ENCODE measurements at regions not wholly inside any gene's neighbourhood (a gene's known extent, or its start where the extent isn't known, plus 50 kb on each side); places are given as distances from the start of the nearest gene placed in this dataset.
"Not testable (repeated sequence)": the region's sequence is repeated elsewhere in the genome, so short reads cannot be mapped to it uniquely, and the experiment has no call there.

- no peak for DNase-seq
Observed at GRCh38 chr4:123166023-123166422, 230.6 kb upstream of the SPRY1 start.

GRCh38 chr4:123167931-123168330 lies 228.7 kb upstream of the SPRY1 start:
- DNase-seq, result no peak

GRCh38 chr4:123168812-123169211 lies 227.8 kb upstream of the SPRY1 start:
- DNase-seq, result peak; percentile 53

GRCh38 chr4:123170843-123171242 lies 225.8 kb upstream of the SPRY1 start:
- DNase-seq, result no peak

- DNase-seq, result no peak
Observed at GRCh38 chr4:123176605-123177004, 220.0 kb upstream of the SPRY1 start.

- DNase-seq, result no peak
Observed at GRCh38 chr4:123182289-123182688, 214.3 kb upstream of the SPRY1 start.

GRCh38 chr4:123183308-123183707 lies 213.3 kb upstream of the SPRY1 start:
- DNase-seq, result no peak

- not testable (repeated sequence) for DNase-seq
Observed at GRCh38 chr4:123183754-123184153, 212.8 kb upstream of the SPRY1 start.

- no peak for DNase-seq
Observed at GRCh38 chr4:123186731-123187130, 209.9 kb upstream of the SPRY1 start.

GRCh38 chr4:123190176-123190575 lies 206.4 kb upstream of the SPRY1 start:
- DNase-seq, result no peak

- no peak for DNase-seq
Observed at GRCh38 chr4:123191728-123192127, 204.9 kb upstream of the SPRY1 start.

- no peak for DNase-seq
Observed at GRCh38 chr4:123193802-123194367, 202.7 kb upstream of the SPRY1 start.

GRCh38 chr4:123198706-123199105 lies 197.9 kb upstream of the SPRY1 start:
- DNase-seq, result no peak

- no peak for DNase-seq
Observed at GRCh38 chr4:123200051-123200940, 196.3 kb upstream of the SPRY1 start.

GRCh38 chr4:123204737-123205136 lies 191.9 kb upstream of the SPRY1 start:
- no peak for DNase-seq

GRCh38 chr4:123206016-123206415 lies 190.6 kb upstream of the SPRY1 start:
- no peak for DNase-seq

GRCh38 chr4:123209436-123209835 lies 187.2 kb upstream of the SPRY1 start:
- DNase-seq, result no peak

GRCh38 chr4:123215536-123215935 lies 181.1 kb upstream of the SPRY1 start:
- DNase-seq, result no peak

- no peak for DNase-seq
Observed at GRCh38 chr4:123216543-123216942, 180.1 kb upstream of the SPRY1 start.

- no peak for DNase-seq
Observed at GRCh38 chr4:123216946-123217345, 179.6 kb upstream of the SPRY1 start.

- DNase-seq, result no peak
Observed at GRCh38 chr4:123217664-123218063, 178.9 kb upstream of the SPRY1 start.

- DNase-seq, result no peak
Observed at GRCh38 chr4:123218981-123219380, 177.6 kb upstream of the SPRY1 start.

GRCh38 chr4:123229286-123229685 lies 167.3 kb upstream of the SPRY1 start:
- DNase-seq, result no peak

GRCh38 chr4:123230061-123230460 lies 166.5 kb upstream of the SPRY1 start:
- no peak for DNase-seq

- DNase-seq, result no peak
Observed at GRCh38 chr4:123232439-123232838, 164.2 kb upstream of the SPRY1 start.
